ENCODE measurements at regions not wholly inside any gene's neighbourhood (a gene's known extent, or its start where the extent isn't known, plus 50 kb on each side); places are given as distances from the start of the nearest gene placed in this dataset.

DNA sequence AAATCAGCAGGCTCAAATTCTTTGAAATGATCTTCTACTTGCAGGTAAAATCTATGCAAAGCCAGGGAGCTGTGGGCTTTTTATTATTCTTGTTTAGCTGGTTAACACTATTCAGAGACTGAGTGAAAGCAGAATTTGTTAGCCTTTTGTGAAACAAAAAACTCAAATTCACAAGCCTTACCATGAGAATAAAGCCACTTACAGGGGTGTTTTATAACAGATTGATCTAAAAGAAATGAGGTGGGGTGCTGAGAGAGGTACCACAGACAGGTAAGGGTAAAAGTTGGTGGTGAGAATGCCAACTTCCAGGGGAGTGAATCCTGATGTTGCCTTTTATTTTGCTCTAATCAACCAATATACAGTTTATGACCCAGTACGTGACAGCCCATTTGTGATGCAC lies 1585.6 kb downstream of the EFNA5 start:
- no peak for TF ChIP-seq RARB (CRISPR knock-in tag; IDR thresholded peaks at IDR 0.05)
- no peak for TF ChIP-seq ZNF565 (CRISPR knock-in tag; conservative IDR thresholded peaks at IDR 0.05; ENCODE audit: low read depth)
- TF ChIP-seq TCF4 (CRISPR knock-in tag; IDR thresholded peaks at IDR 0.05; ENCODE audit: borderline replicate concordance), result no peak
- TF ChIP-seq ZFP30 (CRISPR knock-in tag; IDR thresholded peaks at IDR 0.05), result no peak
- no peak for TF ChIP-seq ZC3H10 (CRISPR knock-in tag; IDR thresholded peaks at IDR 0.05)
- TF ChIP-seq CSDC2 (CRISPR knock-in tag; IDR thresholded peaks at IDR 0.05), result no peak
- no peak for TF ChIP-seq PPARA (CRISPR knock-in tag; IDR thresholded peaks at IDR 0.05; ENCODE audit: borderline replicate concordance)
- TF ChIP-seq, protein P1, sequence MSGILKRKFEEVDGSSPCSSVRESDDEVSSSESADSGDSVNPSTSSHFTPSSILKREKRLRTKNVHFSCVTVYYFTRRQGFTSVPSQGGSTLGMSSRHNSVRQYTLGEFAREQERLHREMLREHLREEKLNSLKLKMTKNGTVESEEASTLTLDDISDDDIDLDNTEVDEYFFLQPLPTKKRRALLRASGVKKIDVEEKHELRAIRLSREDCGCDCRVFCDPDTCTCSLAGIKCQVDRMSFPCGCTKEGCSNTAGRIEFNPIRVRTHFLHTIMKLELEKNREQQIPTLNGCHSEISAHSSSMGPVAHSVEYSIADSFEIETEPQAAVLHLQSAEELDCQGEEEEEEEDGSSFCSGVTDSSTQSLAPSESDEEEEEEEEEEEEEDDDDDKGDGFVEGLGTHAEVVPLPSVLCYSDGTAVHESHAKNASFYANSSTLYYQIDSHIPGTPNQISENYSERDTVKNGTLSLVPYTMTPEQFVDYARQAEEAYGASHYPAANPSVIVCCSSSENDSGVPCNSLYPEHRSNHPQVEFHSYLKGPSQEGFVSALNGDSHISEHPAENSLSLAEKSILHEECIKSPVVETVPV (CRISPR knock-in tag; IDR thresholded peaks at IDR 0.05), result no peak
- no peak for TF ChIP-seq BACH2 (CRISPR knock-in tag; IDR thresholded peaks at IDR 0.05; ENCODE audit: borderline replicate concordance)
- TF ChIP-seq, protein P2, sequence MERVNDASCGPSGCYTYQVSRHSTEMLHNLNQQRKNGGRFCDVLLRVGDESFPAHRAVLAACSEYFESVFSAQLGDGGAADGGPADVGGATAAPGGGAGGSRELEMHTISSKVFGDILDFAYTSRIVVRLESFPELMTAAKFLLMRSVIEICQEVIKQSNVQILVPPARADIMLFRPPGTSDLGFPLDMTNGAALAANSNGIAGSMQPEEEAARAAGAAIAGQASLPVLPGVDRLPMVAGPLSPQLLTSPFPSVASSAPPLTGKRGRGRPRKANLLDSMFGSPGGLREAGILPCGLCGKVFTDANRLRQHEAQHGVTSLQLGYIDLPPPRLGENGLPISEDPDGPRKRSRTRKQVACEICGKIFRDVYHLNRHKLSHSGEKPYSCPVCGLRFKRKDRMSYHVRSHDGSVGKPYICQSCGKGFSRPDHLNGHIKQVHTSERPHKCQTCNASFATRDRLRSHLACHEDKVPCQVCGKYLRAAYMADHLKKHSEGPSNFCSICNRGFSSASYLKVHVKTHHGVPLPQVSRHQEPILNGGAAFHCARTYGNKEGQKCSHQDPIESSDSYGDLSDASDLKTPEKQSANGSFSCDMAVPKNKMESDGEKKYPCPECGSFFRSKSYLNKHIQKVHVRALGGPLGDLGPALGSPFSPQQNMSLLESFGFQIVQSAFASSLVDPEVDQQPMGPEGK (CRISPR knock-in tag; IDR thresholded peaks at IDR 0.05; ENCODE audit: borderline replicate concordance), result no peak
- no peak for TF ChIP-seq ZFP3 (CRISPR knock-in tag; IDR thresholded peaks at IDR 0.05)
- TF ChIP-seq, protein P3, sequence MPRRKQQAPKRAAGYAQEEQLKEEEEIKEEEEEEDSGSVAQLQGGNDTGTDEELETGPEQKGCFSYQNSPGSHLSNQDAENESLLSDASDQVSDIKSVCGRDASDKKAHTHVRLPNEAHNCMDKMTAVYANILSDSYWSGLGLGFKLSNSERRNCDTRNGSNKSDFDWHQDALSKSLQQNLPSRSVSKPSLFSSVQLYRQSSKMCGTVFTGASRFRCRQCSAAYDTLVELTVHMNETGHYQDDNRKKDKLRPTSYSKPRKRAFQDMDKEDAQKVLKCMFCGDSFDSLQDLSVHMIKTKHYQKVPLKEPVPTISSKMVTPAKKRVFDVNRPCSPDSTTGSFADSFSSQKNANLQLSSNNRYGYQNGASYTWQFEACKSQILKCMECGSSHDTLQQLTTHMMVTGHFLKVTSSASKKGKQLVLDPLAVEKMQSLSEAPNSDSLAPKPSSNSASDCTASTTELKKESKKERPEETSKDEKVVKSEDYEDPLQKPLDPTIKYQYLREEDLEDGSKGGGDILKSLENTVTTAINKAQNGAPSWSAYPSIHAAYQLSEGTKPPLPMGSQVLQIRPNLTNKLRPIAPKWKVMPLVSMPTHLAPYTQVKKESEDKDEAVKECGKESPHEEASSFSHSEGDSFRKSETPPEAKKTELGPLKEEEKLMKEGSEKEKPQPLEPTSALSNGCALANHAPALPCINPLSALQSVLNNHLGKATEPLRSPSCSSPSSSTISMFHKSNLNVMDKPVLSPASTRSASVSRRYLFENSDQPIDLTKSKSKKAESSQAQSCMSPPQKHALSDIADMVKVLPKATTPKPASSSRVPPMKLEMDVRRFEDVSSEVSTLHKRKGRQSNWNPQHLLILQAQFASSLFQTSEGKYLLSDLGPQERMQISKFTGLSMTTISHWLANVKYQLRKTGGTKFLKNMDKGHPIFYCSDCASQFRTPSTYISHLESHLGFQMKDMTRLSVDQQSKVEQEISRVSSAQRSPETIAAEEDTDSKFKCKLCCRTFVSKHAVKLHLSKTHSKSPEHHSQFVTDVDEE (CRISPR knock-in tag; IDR thresholded peaks at IDR 0.05), result no peak
